ENCODE measurements at regions not wholly inside any gene's neighbourhood (a gene's known extent, or its start where the extent isn't known, plus 50 kb on each side); places are given as distances from the start of the nearest gene placed in this dataset.

- Mint-ChIP-seq H3K27ac (ENCODE audit: unreplicated experiment) (no peak overlapping the region), H3K9me3 (peaks cover 3% of the 10 kb centered on the region), H3K36me3 (ENCODE audit: low read depth) (no peaks in the 10 kb centered on the region), H3K4me1 (peaks cover 4% of the 10 kb centered on the region), H3K4me3 (no peak overlapping the region), H3K27me3 (ENCODE audit: low read depth) (peaks cover 7% of the 10 kb centered on the region)
- TF ChIP-seq, protein P1, sequence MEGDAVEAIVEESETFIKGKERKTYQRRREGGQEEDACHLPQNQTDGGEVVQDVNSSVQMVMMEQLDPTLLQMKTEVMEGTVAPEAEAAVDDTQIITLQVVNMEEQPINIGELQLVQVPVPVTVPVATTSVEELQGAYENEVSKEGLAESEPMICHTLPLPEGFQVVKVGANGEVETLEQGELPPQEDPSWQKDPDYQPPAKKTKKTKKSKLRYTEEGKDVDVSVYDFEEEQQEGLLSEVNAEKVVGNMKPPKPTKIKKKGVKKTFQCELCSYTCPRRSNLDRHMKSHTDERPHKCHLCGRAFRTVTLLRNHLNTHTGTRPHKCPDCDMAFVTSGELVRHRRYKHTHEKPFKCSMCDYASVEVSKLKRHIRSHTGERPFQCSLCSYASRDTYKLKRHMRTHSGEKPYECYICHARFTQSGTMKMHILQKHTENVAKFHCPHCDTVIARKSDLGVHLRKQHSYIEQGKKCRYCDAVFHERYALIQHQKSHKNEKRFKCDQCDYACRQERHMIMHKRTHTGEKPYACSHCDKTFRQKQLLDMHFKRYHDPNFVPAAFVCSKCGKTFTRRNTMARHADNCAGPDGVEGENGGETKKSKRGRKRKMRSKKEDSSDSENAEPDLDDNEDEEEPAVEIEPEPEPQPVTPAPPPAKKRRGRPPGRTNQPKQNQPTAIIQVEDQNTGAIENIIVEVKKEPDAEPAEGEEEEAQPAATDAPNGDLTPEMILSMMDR (conservative IDR thresholded peaks at IDR 0.05) = no peak
- no peak for DNase-seq (ENCODE audit: low read depth, low spot score)
Observed at GRCh38 chr18:77679869-77680268, 430.2 kb downstream of the GALR1 start.

GRCh38 chr18:77700051-77700450 lies 450.4 kb downstream of the GALR1 start:
- Mint-ChIP-seq H3K36me3 (ENCODE audit: low read depth) (no peaks in the 10 kb centered on the region), H3K4me3 (no peak overlapping the region), H3K9me3 (no peaks in the 10 kb centered on the region), H3K27me3 (ENCODE audit: low read depth) (peaks cover 2% of the 10 kb centered on the region), H3K27ac (ENCODE audit: unreplicated experiment) (no peak overlapping the region), H3K4me1 (no peaks in the 10 kb centered on the region)
- TF ChIP-seq, protein P1 (conservative IDR thresholded peaks at IDR 0.05) = no peak
- DNase-seq (ENCODE audit: low read depth, low spot score) = no peak

- Mint-ChIP-seq H3K9me3 (no peaks in the 10 kb centered on the region), H3K36me3 (ENCODE audit: low read depth) (no peaks in the 10 kb centered on the region), H3K4me1 (no peaks in the 10 kb centered on the region), H3K4me3 (no peak overlapping the region), H3K27ac (ENCODE audit: unreplicated experiment) (no peak overlapping the region), H3K27me3 (ENCODE audit: low read depth) (peaks cover 2% of the 10 kb centered on the region)
- TF ChIP-seq, protein P1 (conservative IDR thresholded peaks at IDR 0.05) = no peak
- no peak for DNase-seq (ENCODE audit: low read depth, low spot score)
Observed at GRCh38 chr18:77701977-77702376, 452.3 kb downstream of the GALR1 start.

DNA sequence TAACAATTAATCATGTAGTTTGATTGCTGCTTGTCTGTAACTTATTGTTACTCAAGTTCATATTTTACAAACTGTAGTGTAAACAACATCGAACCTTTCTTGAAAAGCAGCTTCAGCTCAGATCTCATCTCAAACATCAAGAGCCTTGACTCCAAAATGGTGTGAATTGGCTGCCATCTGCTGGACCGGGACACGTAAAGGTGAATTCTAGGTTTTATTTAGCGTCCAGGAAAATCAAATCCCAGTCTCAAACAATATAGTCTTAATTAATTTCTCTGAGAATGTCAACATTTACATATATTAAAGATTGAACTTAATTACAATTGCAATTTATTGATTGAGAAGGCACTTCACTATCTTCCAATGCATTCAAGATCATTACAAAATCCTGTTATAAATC lies 453.0 kb downstream of the GALR1 start:
- TF ChIP-seq, protein P1 (conservative IDR thresholded peaks at IDR 0.05) = peak; percentile 57
- DNase-seq (ENCODE audit: low read depth, low spot score) = peak; percentile 16
- no peak overlapping the region for H3K27ac Mint-ChIP-seq (ENCODE audit: unreplicated experiment)
- H3K36me3 Mint-ChIP-seq (ENCODE audit: low read depth) = no peaks in the 10 kb centered on the region
- H3K27me3 Mint-ChIP-seq (ENCODE audit: low read depth) = peaks cover 2% of the 10 kb centered on the region
- no peaks in the 10 kb centered on the region for H3K4me1 Mint-ChIP-seq
- no peaks in the 10 kb centered on the region for H3K9me3 Mint-ChIP-seq
- H3K4me3 Mint-ChIP-seq = no peak overlapping the region

GRCh38 chr18:77705301-77705700 lies 455.7 kb downstream of the GALR1 start:
- Mint-ChIP-seq H3K4me1 (no peaks in the 10 kb centered on the region), H3K27me3 (ENCODE audit: low read depth) (peaks cover 2% of the 10 kb centered on the region), H3K9me3 (no peaks in the 10 kb centered on the region), H3K36me3 (ENCODE audit: low read depth) (no peaks in the 10 kb centered on the region), H3K27ac (ENCODE audit: unreplicated experiment) (no peak overlapping the region), H3K4me3 (no peak overlapping the region)
- TF ChIP-seq, protein P1 (conservative IDR thresholded peaks at IDR 0.05) = no peak
- DNase-seq (ENCODE audit: low read depth, low spot score) = no peak

Measured in neural crest cell (in vitro differentiated cells).